PC-9 (cell line): ENCODE measurements at regions not wholly inside any gene's neighbourhood (a gene's known extent, or its start where the extent isn't known, plus 50 kb on each side); places are given as distances from the start of the nearest gene placed in this dataset.

Experiments used
- BruUV-seq: library from RNA; stranded (reverse); fragments of 400-500 nt; replicated peaks from 2 replicates; lab custom pipeline; 2021; lab: Mats Ljungman, UMichigan
- CTCF ChIA-PET: fragments of 300-600 bp; sonication (Branson Sonifier 250); formaldehyde crosslinking; loops from one replicate; lab custom pipeline; 2022; ENCODE audit warnings: antibody characterized with exemption; lab: Charles Lee
- POLR2A ChIA-PET: fragments of 300-600 bp; sonication (Branson Sonifier 250); formaldehyde crosslinking; loops from one replicate; lab custom pipeline; 2022; ENCODE audit warnings: antibody characterized with exemption; ENCODE audit not compliant: unreplicated experiment; lab: Charles Lee
- DNase-seq, 2 experiments: peaks; one replicate each; pipeline versions ENCODE4 v3.0.0 to v3.0.0-alpha.2; 2015 to 2022; ENCODE audit warnings: mixed read lengths in 1 of 2
- H2AFZ ChIP-seq: fragments of 200-600 bp; sonication (generic); 2 replicates; pipeline ENCODE4 v1.8.1; 2017; ENCODE audit warnings: antibody characterized with exemption
- H3F3A ChIP-seq: fragments of 200-600 bp; sonication (generic); 2 replicates; pipeline ENCODE4 v1.8.1; 2017; ENCODE audit warnings: antibody characterized with exemption, mild to moderate bottlenecking, low read depth; ENCODE audit not compliant: insufficient read depth
- H3K27ac ChIP-seq: fragments of 200-600 bp; sonication (generic); 2 replicates; pipeline ENCODE4 v1.6.1; 2016; ENCODE audit warnings: mixed run types
- H3K27me3 ChIP-seq: fragments of 200-600 bp; sonication (generic); 2 replicates; pipeline ENCODE4 v1.6.1; 2016; ENCODE audit warnings: low read depth, mixed run types; ENCODE audit not compliant: insufficient read depth
- H3K36me3 ChIP-seq: fragments of 200-600 bp; sonication (generic); 2 replicates; pipeline ENCODE4 v1.6.1; 2016; ENCODE audit warnings: low read depth, mixed run types
- H3K4me1 ChIP-seq: fragments of 200-600 bp; sonication (generic); replicated peaks from 2 replicates; pipeline ENCODE4 v1.6.1; 2016; ENCODE audit warnings: mixed run types; ENCODE audit not compliant: insufficient read depth
- H3K4me2 ChIP-seq: fragments of 200-600 bp; sonication (generic); 2 replicates; pipeline ENCODE4 v1.6.1; 2017; ENCODE audit warnings: mixed run types
- H3K4me3 ChIP-seq: fragments of 200-600 bp; sonication (generic); 2 replicates; pipeline ENCODE4 v1.6.1; 2016; ENCODE audit warnings: mixed run types
- H3K79me2 ChIP-seq: fragments of 200-600 bp; sonication (generic); 2 replicates; pipeline ENCODE4 v1.6.1; 2017; ENCODE audit warnings: low read depth, mixed run types
- H3K9me2 ChIP-seq: fragments of 200-600 bp; sonication (generic); 2 replicates; pipeline ENCODE4 v1.8.1; 2017; ENCODE audit warnings: mild to moderate bottlenecking; ENCODE audit not compliant: insufficient read depth
- H3K9me3 ChIP-seq: fragments of 200-600 bp; sonication (generic); 2 replicates; pipeline ENCODE4 v1.8.1; 2016; ENCODE audit warnings: low read depth; ENCODE audit not compliant: insufficient read depth
- H4K20me1 ChIP-seq: fragments of 200-600 bp; sonication (generic); 2 replicates; pipeline ENCODE4 v1.8.1; 2017; ENCODE audit not compliant: insufficient read depth
- EZH2 ChIP-seq: fragments of 200-600 bp; sonication (generic); IDR thresholded peaks from 2 replicates; pipeline ENCODE4 v1.8.0; 2017; ENCODE audit warnings: antibody characterized with exemption, low read depth
- intact Hi-C: fragments of 100-400 bp; cut with micrococcal nuclease; formaldehyde crosslinking; loops from one replicate; pipeline ENCODE4 v1.10.0; 2022; ENCODE audit not compliant: unreplicated experiment
- TF ChIP-seq, protein P1 (sequence below): fragments of 200-600 bp; sonication (generic); conservative IDR thresholded peaks from 2 replicates; pipeline ENCODE4 v1.6.1; 2017; ENCODE audit warnings: mixed run types, antibody characterized with exemption, mild to moderate bottlenecking, moderate library complexity

DNA sequence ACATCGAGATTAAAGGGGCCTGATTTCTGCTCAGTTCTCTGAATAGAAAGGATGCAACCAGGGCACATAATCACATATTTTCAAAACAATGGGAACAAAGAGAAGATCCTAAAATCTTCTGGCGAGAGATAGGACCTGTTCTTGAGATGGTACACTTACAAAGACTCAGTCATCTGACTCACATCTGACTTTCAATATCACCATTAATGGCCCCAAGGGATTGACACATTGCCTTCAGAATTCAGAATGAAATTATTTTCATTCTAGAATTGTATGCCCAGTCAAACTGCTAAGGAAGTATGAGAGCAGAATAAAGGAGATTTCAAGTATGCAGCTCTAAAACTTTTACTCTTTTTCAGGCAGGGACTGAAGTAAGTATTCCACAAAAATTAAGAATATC is 240.7 kb upstream of the POU3F2 start:
- ChIA-PET POLR2A (no interaction called here), CTCF (no interaction called here)
- Histone ChIP-seq H3K4me2 (no peak overlapping the region), H3F3A (no peaks in the 10 kb centered on the region), H3K36me3 (no peaks in the 10 kb centered on the region), H2AFZ (no peak overlapping the region), H3K4me3 (no peak overlapping the region), H3K27me3 (no peaks in the 10 kb centered on the region), H3K9me3 (no peaks in the 10 kb centered on the region), H4K20me1 (no peaks in the 10 kb centered on the region), H3K9me2 (no peaks in the 10 kb centered on the region), H3K4me1 (no peaks in the 10 kb centered on the region), H3K27ac (no peak overlapping the region), H3K79me2 (no peaks in the 10 kb centered on the region)
- TF ChIP-seq, protein P1, sequence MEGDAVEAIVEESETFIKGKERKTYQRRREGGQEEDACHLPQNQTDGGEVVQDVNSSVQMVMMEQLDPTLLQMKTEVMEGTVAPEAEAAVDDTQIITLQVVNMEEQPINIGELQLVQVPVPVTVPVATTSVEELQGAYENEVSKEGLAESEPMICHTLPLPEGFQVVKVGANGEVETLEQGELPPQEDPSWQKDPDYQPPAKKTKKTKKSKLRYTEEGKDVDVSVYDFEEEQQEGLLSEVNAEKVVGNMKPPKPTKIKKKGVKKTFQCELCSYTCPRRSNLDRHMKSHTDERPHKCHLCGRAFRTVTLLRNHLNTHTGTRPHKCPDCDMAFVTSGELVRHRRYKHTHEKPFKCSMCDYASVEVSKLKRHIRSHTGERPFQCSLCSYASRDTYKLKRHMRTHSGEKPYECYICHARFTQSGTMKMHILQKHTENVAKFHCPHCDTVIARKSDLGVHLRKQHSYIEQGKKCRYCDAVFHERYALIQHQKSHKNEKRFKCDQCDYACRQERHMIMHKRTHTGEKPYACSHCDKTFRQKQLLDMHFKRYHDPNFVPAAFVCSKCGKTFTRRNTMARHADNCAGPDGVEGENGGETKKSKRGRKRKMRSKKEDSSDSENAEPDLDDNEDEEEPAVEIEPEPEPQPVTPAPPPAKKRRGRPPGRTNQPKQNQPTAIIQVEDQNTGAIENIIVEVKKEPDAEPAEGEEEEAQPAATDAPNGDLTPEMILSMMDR: no peak
- TF ChIP-seq EZH2: no peak
- DNase-seq: no peak
- intact Hi-C loops: no loop called here
- no TSS peak for BruUV-seq

DNA sequence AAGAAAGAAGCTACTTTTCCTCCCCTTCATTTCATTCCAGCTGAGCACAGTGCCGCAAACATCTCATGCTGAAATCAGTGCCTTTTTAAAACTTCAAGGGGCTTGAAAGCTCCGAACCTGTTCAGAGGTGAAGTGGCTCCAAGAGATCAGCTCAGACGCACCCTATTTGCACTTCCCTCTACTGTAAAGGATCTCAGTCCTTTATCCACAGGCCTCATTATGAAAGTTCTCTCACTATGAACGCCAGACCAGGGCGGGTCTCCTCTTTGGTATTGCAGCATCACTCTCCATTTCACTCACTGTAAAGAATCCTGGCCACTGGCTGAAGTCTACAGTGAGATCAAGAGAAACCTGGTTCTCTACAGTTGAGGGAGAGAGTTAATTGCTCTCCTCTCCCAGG is 232.7 kb upstream of the POU3F2 start:
- no peak overlapping the region for H3K4me3 ChIP-seq
- intact Hi-C loops: no loop called here
- H3K27ac ChIP-seq: no peak overlapping the region
- no peaks in the 10 kb centered on the region for H3K4me1 ChIP-seq
- no peaks in the 10 kb centered on the region for H3F3A ChIP-seq
- no peaks in the 10 kb centered on the region for H3K79me2 ChIP-seq
- no peak overlapping the region for H3K4me2 ChIP-seq
- H3K36me3 ChIP-seq: no peaks in the 10 kb centered on the region
- POLR2A ChIA-PET: interaction anchor here (0.6 kb wide), 1 partner anchor 224 kb away, joined by 3 read pairs; no protein-coding TSS in a partner anchor
- H3K9me3 ChIP-seq: no peaks in the 10 kb centered on the region
- no TSS peak for BruUV-seq
- H3K27me3 ChIP-seq: no peaks in the 10 kb centered on the region
- CTCF ChIA-PET: no interaction called here
- no peak for DNase-seq
- H4K20me1 ChIP-seq: no peaks in the 10 kb centered on the region
- H3K9me2 ChIP-seq: no peaks in the 10 kb centered on the region
- TF ChIP-seq EZH2: no peak
- TF ChIP-seq, protein P1: no peak
- no peak overlapping the region; the same call in 1 of the 2 replicates for H2AFZ ChIP-seq

DNA sequence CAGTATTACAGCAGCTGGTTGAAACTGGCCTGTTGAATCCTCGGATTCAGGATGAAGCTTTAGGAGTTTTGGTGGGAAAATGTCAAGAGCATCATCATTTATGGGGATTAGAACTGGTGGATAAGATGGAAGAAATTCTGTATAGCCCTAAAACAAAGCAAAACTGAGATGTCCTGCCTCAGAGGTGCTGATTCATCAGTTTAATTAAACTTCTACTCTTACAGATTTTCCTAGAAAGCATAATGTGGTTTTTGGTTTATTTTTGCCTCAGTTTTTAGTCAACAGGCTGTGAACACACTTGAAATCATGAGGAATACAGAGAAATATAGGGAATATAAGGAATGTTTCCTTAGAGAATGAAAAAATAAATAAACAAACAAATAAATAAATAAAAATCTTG is 228.7 kb upstream of the POU3F2 start:
- no peak for TF ChIP-seq EZH2
- TF ChIP-seq, protein P1: no peak
- H3K36me3 ChIP-seq: no peaks in the 10 kb centered on the region
- H3K4me3 ChIP-seq: no peak overlapping the region

More for the DNA sequence above, 228.7 kb upstream of the POU3F2 start:
- no TSS peak for BruUV-seq
- no peak for DNase-seq
- Histone ChIP-seq H4K20me1 (no peaks in the 10 kb centered on the region), H2AFZ (no peak overlapping the region), H3K27ac (no peak overlapping the region), H3K9me2 (no peaks in the 10 kb centered on the region), H3F3A (no peaks in the 10 kb centered on the region), H3K4me2 (no peak overlapping the region), H3K79me2 (no peaks in the 10 kb centered on the region), H3K27me3 (no peaks in the 10 kb centered on the region), H3K4me1 (no peaks in the 10 kb centered on the region), H3K9me3 (no peaks in the 10 kb centered on the region)
- intact Hi-C loops: no loop called here
- ChIA-PET CTCF (no interaction called here), POLR2A (no interaction called here)
